HG03521 (cell line): ENCODE measurements at regions not wholly inside any gene's neighbourhood (a gene's known extent, or its start where the extent isn't known, plus 50 kb on each side); places are given as distances from the start of the nearest gene placed in this dataset.
"Not testable (repeated sequence)": the region's sequence is repeated elsewhere in the genome, so short reads cannot be mapped to it uniquely, and the experiment has no call there.

Experiments used
- ATAC-seq: cut with Tn5 transposase; IDR thresholded peaks from one replicate; pipeline ENCODE4 v1.9.1; 2021; ENCODE audit warnings: mild to moderate bottlenecking, moderate library complexity; ENCODE audit not compliant: unreplicated experiment

GRCh38 chr9:90526386-90526785 lies 116.2 kb downstream of the DIRAS2 start:
- no peak for ATAC-seq

GRCh38 chr9:90536094-90536493 lies 106.5 kb downstream of the DIRAS2 start:
- ATAC-seq: not testable (repeated sequence)

GRCh38 chr9:90538566-90538965 lies 104.1 kb downstream of the DIRAS2 start:
- ATAC-seq: no peak

- no peak for ATAC-seq
These were observed 103.3 kb downstream of the DIRAS2 start for GRCh38 chr9:90539286-90539685.

- no peak for ATAC-seq
These were observed 101.9 kb downstream of the DIRAS2 start for GRCh38 chr9:90540734-90541133.

GRCh38 chr9:90544488-90544887 lies 98.1 kb downstream of the DIRAS2 start:
- no peak for ATAC-seq

GRCh38 chr9:90546200-90546599 lies 96.4 kb downstream of the DIRAS2 start:
- no peak for ATAC-seq

- no peak for ATAC-seq
These were observed 94.7 kb downstream of the DIRAS2 start for GRCh38 chr9:90547896-90548295.

- peak; percentile 92 for ATAC-seq
These were observed 90.3 kb downstream of the DIRAS2 start for GRCh38 chr9:90552317-90552716.

- no peak for ATAC-seq
These were observed 87.1 kb downstream of the DIRAS2 start for GRCh38 chr9:90555351-90556057.

GRCh38 chr9:90556897-90557675 lies 85.5 kb downstream of the DIRAS2 start:
- no peak for ATAC-seq

- ATAC-seq: no peak
These were observed 83.2 kb downstream of the DIRAS2 start for GRCh38 chr9:90559075-90560073.
